ENCODE measurements at regions not wholly inside any gene's neighbourhood (a gene's known extent, or its start where the extent isn't known, plus 50 kb on each side); places are given as distances from the start of the nearest gene placed in this dataset.
"Not testable (repeated sequence)": the region's sequence is repeated elsewhere in the genome, so short reads cannot be mapped to it uniquely, and the experiment has no call there.

DNA sequence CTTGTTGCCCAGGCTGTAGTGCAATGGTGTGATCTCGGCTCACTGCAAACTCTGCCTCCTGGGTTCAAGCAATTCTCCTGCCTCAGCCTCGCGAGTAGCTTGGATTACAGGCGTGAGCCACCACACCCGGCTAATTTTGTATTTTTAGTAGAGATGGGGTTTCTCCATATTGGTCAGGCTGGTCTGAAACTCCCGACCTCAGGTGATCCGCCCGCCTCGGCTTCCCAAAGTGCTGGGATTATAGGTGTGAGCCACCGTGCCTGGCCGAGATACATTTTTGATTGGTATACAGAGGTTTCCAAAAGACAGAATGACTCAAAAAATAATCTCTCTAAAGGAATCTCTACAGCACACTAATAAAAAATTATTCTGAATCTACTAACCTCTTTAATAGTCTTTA is 187.0 kb upstream of the RTL1 start:
- CTCF ChIA-PET: not testable (repeated sequence)

DNA sequence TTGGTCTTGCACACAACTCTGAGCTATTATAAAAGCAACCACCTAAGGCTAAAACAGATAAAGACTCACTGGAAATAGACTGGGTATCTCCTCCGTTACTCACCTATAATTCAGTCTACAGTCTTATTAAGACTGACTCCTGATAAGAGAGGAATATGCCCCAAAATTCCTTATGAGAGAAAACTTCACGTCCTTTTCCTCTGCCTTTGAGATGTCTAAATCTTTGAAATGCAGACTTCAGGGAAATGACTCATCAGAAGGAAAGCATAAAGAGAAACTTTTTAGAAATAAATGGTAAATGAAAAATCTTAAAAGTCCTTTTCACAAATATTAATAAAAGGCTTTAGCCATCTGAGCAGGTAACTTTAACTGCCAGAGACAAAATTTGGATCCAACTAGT is 187.5 kb upstream of the RTL1 start:
- POLR2A ChIA-PET: no interaction called here
- CTCF ChIA-PET: no interaction called here

More for the DNA sequence above, 187.0 kb upstream of the RTL1 start:
- POLR2A ChIA-PET: not testable (repeated sequence)

DNA sequence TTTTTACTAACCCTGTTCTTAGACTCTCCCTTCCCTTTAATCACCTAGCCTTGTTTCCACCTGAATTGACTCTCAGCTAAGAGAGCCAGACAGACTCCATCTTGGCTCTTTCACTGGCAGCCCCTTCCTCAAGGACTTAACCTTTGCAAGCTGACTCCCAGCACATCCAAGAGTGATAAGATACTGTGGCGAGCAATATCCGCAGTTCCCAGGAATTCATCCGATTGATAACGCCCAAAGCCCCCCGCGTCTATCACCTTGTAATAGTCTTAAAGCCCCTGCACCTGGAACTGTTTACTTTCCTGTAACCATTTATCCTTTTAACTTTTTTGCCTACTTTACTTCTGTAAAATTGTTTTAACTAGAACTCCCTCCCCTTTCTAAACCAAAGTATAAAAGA is 191.4 kb upstream of the RTL1 start:
- POLR2A ChIA-PET, CTCF ChIA-PET: not testable (repeated sequence)

DNA sequence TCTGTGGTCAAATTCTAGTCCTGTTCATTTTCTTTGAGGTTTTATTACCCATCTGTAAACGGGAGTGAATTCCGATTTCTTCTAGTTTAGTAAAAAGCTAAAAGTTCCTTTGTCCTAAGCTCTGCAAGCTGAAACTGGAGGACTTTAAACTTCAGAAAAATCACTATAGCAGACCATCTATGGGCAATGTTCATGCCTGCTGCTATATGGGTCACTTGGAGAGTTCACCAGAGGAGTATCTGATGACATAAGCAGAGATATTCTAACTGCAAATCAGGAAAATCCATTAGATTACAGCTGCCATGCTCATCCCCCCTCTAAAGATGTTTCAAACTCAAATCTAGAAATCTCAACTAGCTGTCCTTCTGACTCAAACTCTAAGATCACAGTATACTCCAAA is 193.0 kb upstream of the RTL1 start:
- ChIA-PET POLR2A (no interaction called here), CTCF (no interaction called here)

DNA sequence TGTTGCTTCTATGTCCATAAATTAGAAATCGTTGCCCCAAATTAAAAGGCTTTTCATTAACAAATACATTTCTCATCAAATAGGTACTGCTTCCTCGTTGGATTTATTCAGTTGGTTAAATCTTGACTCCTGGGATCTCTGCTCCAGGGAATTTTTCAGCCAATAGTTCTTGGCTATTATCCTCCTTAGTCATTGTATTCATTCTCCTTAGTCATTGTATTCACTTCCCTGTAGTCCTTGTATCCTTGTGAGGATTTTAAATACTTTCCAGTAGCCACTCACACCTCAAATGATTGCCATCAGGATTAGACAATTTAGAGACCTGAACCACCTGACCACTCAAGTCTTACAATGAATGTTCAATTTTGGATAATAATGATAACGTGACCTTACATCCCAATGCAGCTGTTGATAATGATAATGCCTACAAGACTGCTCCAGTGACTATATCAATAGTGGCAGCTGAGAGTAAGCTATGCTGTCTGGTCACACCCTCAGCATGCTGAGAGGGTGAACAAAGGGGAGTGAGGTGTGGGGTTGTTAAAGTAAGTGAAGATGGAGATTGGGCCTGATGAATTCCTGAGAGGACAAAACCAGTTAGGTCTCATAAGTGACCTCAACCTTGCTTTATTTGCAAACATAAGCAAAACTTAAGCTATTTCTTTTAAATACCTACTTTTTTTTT is 193.7 kb upstream of the RTL1 start:
- CTCF ChIA-PET: no interaction called here
- POLR2A ChIA-PET: no interaction called here

DNA sequence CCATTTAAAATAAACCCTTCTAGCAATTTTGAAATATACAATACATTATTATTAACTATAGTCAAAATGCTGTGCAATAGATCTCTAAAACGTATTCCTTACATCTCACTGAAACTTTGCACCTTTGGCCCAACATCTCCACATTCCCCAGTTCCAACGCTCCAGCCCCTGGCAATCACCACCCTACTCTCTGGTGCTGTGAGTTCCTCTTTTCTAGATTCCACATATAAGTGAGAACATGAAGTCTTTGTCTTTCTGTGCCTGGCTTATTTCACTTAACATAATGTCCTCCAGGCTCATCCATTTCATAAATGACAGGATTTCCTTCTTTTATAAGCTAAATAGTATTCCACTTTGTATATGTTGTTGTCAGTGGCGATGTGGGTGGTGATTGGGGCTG is 194.7 kb upstream of the RTL1 start:
- POLR2A ChIA-PET: no interaction called here
- CTCF ChIA-PET: no interaction called here

DNA sequence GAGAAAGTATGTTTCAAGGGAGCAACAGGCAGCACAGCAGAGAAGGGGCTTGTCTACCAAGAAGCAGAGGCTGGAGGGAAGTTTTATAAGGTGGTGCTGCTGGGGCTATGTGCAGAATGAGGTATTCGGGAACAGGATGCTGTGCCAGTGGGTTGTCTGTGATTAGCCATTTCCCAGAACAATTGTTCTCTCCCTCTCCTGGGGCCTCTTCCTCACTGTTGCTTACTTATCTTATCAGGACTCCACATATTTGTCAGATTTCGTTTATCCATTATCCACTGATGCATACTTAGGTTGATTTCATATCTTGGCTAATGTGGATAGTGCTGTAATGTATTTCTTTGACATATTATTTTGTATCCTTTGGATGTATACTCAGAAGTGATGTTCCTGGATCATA is 195.1 kb upstream of the RTL1 start:
- ChIA-PET CTCF (no interaction called here), POLR2A (no interaction called here)

DNA sequence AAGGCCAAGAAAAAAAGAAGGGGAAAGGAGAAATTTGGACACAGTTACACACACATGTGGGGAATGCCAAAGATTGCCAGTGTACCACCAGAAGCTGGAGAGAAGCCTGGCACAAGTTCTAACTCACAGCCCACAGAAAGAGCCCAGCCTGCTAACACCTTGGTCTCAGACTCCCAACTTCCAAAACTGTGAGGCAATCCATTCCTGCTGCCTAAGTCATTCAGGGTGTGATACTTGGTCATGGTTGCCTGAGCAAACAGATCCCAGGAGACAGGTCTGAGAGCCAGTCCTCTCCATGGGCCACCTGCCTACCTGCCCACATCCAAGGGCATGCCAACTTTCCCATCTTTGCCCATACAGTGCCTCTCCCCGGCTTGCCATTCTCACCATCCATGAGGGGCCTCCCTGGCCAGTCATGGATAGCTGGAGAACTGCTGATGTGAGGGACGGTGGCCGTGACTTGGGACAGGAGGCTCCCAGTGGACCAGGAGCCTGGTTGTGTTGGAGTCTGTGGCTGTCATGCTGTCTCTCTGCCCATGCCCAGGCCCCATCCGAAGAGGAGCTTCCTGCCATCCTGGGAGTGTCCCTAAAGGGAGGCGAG is 198.0 kb upstream of the RTL1 start:
- POLR2A ChIA-PET: interaction anchor here (0.7 kb wide), 1 partner anchor 102 kb away, joined by 3 read pairs; no protein-coding TSS in a partner anchor
- CTCF ChIA-PET: no interaction called here

DNA sequence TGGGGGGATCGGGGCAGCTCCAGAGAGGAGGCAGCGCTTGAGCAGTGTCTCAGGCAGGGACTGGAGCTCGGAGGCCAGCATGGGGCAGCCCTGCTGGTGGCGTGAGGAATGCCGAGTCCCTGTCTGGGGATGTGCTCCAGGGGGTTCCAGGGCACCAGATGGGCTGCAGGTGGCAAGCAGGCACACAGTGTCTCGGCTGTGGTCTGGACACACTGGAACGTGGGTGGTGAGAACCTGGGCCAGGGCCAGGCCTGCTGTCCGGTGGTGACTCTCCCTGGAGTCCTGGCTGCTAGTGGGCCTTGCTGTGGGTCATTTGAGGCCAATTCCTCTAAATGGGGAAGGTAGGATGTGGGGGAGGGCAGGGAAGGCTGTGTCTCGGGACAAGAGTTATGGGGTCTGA is 199.4 kb upstream of the RTL1 start:
- POLR2A ChIA-PET: no interaction called here
- CTCF ChIA-PET: no interaction called here

DNA sequence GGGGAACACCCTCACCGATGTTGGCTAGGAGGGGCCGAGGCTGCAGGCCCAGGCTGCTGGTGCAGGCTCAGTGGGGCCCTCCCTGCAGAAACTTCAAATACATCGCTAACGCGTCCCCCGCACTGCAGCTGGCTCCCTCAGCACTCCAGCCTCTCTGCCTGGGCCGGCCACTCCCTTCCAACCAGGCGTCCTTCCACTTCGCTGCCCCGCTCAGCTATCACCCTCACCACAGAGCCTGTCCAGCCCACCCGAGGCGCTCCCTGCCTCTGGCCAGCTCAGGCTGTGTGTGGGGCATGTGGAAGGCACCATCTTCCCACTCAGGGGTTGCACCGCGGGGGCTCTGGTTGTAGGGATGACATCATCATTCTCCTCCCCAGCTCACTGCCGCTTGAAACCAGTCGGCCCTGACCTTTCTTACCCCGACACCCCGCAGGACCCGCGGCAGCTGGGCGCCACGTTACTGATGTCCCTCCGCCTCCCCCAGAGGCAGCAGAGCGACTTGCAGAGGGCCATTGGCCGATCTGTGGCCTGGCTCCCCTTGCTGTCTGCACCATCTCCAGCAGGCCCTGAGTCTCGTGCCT is 199.9 kb upstream of the RTL1 start:
- POLR2A ChIA-PET: no interaction called here
- CTCF ChIA-PET: no interaction called here

DNA sequence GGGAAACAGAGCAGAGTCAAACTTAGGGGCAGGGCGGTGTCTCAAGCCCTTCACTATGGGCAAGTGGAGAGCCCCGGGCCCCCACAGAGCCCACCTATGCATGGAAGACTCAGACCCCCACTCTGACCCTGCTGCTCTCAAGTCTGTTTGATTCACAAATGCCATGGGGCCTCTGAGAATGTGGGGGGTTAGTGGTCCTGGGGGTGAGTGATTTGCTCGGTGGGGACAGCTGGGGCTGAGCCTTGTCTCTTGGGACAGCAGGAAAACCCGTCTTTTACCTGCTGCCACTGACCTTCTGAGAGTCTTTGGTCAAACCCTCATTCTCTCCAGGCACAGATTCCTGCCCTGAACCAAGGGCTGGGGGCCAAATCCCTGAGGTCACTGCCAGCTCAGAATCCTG is 201.0 kb upstream of the RTL1 start:
- POLR2A ChIA-PET: no interaction called here
- CTCF ChIA-PET: no interaction called here

DNA sequence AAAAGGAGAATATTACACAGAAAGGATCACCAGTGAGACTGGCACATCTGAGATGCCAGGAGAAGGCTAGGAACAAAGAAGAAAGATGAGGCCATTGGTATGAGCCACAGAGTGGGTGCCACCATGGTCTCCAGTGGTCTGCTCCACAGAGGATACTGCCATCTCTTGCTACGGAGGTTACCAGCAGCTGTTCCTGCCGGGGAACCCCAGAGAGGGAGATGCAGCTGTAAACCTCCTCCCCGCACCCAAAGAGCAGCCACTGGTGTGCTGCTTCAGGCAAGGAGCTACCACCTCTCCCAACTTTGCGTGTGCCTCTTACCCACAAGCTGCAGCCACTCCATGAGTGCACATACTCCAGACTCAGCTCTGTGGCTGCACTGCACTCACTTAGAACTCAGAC is 201.5 kb upstream of the RTL1 start:
- CTCF ChIA-PET: no interaction called here

DNA sequence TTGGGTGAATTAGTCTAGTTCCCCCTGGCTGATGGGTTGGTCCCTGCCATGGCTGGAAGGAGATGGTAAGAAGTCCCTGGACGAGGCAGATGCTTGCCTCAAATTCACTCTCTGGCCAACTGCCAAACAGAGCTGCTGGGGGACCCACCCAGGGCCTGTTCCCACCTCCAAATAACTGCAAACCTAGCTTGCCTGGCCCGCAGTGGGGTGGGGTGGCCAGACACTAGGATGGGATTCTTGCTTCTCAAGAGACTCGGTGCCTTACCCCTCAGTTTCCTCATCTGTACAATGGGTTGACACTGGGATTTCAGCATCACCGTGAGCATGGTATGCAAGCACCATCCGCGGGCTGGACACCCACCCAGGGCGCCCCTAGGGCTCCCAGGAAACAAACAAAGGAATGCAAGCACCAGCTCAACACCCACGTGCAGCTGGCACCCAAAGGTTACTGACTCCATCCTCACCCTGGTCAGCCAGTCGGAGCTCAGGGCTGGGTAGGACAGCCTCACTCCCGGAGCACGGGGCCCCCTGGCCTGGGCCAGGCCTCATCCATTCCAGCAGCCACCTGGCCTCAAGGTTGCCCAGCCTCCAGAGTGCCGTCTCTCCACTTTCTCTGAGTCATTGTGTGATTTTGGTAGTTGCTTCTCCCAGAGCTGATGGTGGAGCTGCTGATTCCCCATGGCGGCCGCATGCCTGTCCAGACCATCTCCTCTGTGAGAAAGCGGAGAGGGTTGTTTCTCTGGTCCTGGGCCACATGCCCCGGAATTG is 205.2 kb upstream of the RTL1 start:
- ChIA-PET POLR2A (no interaction called here), CTCF (no interaction called here)

More for the DNA sequence above, 201.5 kb upstream of the RTL1 start:
- POLR2A ChIA-PET: no interaction called here

DNA sequence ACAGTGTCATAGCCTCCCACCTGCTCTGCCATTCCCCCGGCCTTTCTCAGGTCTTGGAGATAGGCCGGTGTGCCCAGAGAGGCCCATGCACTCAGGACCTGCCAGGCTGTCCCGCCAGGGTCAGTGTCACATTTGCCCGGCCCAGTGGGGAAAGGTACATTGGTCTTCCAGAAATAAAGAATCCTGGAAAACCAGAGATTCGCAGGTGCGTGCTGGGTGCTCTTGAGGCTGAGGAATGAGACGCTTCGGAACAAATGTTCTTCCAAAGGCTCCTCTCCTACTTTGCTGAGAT is 205.8 kb upstream of the RTL1 start:
- CTCF ChIA-PET: no interaction called here
- POLR2A ChIA-PET: no interaction called here

DNA sequence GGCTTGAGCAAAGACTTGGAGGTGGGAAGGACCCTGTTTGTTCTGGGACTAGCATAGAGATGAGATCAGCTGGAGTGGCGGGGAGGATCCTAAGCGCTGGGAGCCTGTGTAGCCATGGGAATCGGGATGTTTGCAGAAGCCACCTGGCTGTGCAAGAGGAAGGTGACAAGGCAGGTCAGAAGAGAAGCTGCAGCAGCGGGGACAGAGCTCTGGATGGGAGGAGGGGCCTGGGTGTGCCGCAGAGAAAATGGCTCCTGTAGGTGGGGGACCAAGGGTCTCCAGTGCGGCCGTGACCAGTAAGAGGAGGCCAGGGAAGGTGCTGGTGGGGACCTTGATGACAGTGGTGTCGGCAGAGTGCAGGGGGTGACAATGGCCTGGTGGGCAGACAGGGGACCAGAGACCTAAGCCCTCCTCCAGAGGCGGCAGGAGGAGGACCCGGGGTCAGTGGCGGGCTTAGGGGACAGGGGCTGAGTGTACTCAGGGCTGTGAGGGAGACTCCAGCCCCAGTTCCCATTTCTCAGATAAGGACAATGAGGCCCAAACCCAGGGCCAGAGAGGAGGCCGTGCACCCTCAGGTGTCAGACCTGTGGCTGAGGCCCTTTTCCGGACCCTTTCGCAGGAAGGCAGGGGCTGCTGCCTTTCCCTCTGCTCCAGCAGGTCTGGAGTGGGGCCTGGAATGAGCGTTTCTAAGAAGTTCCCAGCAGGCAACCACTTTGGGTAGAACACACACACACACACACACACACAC is 206.6 kb upstream of the RTL1 start:
- CTCF ChIA-PET: no interaction called here
- POLR2A ChIA-PET: no interaction called here

DNA sequence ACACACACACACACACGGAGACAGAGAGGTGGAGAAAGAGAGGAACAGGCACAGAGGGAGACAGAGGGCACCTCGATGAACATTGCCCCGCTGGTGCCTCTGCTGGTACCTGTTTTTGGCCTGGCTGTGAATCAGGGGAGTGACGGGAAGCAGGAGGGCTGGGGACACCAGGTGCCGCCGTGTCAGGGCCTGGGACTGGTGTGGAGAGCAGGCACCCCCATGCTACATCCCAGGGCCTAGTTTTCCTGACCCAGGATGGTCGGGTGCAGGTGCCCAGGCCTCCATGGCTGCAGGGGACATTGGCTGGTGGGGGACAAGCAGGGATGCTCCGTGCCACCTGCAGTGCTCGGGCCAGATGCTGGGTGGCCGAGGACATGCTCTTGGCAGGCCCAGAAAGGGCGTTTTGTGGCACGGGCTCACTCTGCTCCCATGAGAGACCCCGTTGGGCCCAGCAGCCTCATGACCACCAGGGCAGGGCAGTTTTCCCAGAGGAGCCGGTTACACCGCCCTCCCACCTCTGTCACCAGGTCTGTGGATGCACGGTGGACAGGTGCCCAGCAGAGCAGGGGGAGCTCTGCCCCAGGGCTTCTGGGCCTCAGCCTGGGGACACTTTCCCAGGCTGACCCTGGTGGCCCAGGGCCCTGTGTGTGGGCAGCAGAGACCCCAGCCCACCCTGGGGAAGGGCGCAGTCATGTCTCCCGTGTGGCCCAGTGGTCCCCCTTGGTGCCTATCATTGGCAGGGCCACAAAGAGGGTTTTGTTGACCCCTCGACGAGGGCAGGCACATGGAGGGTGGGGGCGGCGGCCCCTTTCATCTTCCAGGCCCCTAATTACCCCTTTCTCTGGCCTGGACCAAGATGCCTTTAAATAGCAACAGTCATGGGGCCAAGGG is 207.5 kb upstream of the RTL1 start:
- ChIA-PET CTCF (no interaction called here), POLR2A (no interaction called here)

DNA sequence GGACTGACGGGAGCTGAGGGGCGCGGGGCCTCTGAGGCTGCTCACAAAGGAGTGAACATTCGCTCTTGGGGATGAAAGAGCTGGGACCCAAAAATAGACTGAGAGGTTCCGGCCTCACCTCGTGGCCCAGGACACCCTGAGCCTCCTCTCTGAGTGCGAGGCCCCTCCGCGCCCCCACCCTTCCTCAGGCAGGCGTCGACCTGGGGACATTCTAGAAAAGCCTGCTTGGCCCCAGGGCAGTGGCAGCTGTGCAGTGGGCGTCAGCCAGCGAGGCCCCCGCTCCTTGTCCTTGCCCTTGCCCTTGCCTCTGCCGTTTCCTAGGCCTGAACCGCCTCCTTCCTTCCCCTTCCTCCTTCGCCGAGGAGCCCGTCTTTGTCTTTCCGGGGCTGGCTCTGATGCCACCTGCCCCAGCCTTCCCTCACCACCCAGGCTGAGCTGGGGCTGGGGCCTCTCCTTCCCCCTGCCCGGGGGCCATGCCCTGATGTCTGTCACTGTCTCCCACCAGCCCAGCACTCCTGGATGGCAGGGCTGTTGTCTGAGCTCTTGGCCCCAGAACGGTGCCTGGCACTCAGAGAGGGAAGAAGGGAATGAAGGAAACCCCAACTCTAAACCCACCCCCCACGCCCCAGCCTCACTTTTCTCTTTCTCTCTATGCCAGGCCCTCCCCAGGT is 208.2 kb upstream of the RTL1 start:
- POLR2A ChIA-PET: no interaction called here
- CTCF ChIA-PET: no interaction called here

DNA sequence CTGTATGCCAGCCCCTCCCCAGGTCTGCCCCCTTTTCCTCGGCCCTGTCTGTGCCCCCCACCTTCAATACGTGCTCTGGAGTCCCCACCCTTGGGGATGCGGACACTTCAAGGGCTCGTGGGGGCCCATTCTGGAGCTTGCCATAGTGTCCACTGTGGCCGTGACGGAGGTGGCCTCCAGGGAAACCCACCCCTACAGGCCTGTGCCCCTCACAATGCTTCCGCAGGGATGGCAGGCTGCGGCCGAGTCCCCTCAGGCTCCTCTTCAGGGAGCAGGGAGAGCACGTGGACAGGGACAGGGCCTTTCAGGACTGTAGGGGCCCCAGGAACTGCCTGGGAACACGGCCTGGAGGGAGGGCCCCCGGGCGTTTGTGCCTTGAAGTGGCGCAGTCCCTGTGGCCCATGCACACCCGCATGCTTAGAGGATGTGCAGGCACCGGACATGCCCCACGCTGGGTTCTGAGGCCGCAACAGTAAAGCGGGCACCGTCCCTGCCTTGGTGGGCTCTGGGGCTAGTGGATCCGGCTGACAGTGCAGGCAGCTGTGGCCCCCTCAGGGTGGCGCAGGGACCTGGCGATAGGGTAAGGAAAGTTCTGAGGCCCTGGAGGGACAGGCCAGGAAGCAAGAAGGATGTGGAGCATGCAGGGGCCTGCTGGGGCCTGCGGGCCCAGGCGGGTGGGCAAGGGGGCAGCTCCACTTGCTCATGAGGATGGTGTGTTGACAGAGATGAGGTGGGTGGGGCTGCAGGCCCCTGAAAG is 209.0 kb upstream of the RTL1 start:
- ChIA-PET POLR2A (no interaction called here), CTCF (no interaction called here)

DNA sequence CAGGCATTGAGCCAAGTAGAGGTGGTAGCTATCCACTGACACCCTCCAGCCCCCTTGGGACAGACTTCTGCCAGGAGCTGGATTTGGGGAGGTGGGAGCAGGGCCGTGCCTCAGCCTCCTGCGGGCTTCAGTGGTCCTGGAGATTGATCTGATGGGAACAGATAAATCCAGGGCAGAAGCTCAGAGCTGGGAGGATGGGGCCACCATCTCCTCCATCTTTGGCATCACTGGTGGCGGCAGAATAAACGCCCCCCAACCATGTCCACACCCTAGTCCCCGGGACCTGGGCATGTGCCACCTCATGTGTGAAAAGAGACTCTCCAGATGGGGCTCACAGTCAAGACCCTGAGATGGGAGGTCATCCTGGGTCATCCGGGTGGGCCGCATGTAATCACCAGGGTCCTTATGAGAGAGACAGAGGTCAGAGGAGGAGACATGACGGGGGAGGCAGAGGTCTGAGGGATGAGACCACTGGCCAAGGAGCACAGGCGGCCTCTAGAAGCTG is 209.6 kb upstream of the RTL1 start:
- POLR2A ChIA-PET: no interaction called here
- CTCF ChIA-PET: no interaction called here

All from activated CD8-positive, alpha-beta memory T cell treated with anti-CD3 and anti-CD28 coated beads for 36 hours (primary cell).